PC-9 (cell line): ENCODE measurements at regions not wholly inside any gene's neighbourhood (a gene's known extent, or its start where the extent isn't known, plus 50 kb on each side); places are given as distances from the start of the nearest gene placed in this dataset.

Source experiments
- BruUV-seq: library from RNA; stranded (reverse); fragments of 400-500 nt; replicated peaks from 2 replicates; lab custom pipeline; 2021; lab: Mats Ljungman, UMichigan
- CTCF ChIA-PET: fragments of 300-600 bp; sonication (Branson Sonifier 250); formaldehyde crosslinking; loops from one replicate; lab custom pipeline; 2022; ENCODE audit warnings: antibody characterized with exemption; lab: Charles Lee
- POLR2A ChIA-PET: fragments of 300-600 bp; sonication (Branson Sonifier 250); formaldehyde crosslinking; loops from one replicate; lab custom pipeline; 2022; ENCODE audit warnings: antibody characterized with exemption; ENCODE audit not compliant: unreplicated experiment; lab: Charles Lee
- DNase-seq, 2 experiments: peaks; one replicate each; pipeline versions ENCODE4 v3.0.0 to v3.0.0-alpha.2; 2015 to 2022; ENCODE audit warnings: mixed read lengths in 1 of 2
- H2AFZ ChIP-seq: fragments of 200-600 bp; sonication (generic); 2 replicates; pipeline ENCODE4 v1.8.1; 2017; ENCODE audit warnings: antibody characterized with exemption
- H3F3A ChIP-seq: fragments of 200-600 bp; sonication (generic); 2 replicates; pipeline ENCODE4 v1.8.1; 2017; ENCODE audit warnings: antibody characterized with exemption, mild to moderate bottlenecking, low read depth; ENCODE audit not compliant: insufficient read depth
- H3K27ac ChIP-seq: fragments of 200-600 bp; sonication (generic); 2 replicates; pipeline ENCODE4 v1.6.1; 2016; ENCODE audit warnings: mixed run types
- H3K27me3 ChIP-seq: fragments of 200-600 bp; sonication (generic); 2 replicates; pipeline ENCODE4 v1.6.1; 2016; ENCODE audit warnings: low read depth, mixed run types; ENCODE audit not compliant: insufficient read depth
- H3K36me3 ChIP-seq: fragments of 200-600 bp; sonication (generic); 2 replicates; pipeline ENCODE4 v1.6.1; 2016; ENCODE audit warnings: low read depth, mixed run types
- H3K4me1 ChIP-seq: fragments of 200-600 bp; sonication (generic); replicated peaks from 2 replicates; pipeline ENCODE4 v1.6.1; 2016; ENCODE audit warnings: mixed run types; ENCODE audit not compliant: insufficient read depth
- H3K4me2 ChIP-seq: fragments of 200-600 bp; sonication (generic); 2 replicates; pipeline ENCODE4 v1.6.1; 2017; ENCODE audit warnings: mixed run types
- H3K4me3 ChIP-seq: fragments of 200-600 bp; sonication (generic); 2 replicates; pipeline ENCODE4 v1.6.1; 2016; ENCODE audit warnings: mixed run types
- H3K79me2 ChIP-seq: fragments of 200-600 bp; sonication (generic); 2 replicates; pipeline ENCODE4 v1.6.1; 2017; ENCODE audit warnings: low read depth, mixed run types
- H3K9me2 ChIP-seq: fragments of 200-600 bp; sonication (generic); 2 replicates; pipeline ENCODE4 v1.8.1; 2017; ENCODE audit warnings: mild to moderate bottlenecking; ENCODE audit not compliant: insufficient read depth
- H3K9me3 ChIP-seq: fragments of 200-600 bp; sonication (generic); 2 replicates; pipeline ENCODE4 v1.8.1; 2016; ENCODE audit warnings: low read depth; ENCODE audit not compliant: insufficient read depth
- H4K20me1 ChIP-seq: fragments of 200-600 bp; sonication (generic); 2 replicates; pipeline ENCODE4 v1.8.1; 2017; ENCODE audit not compliant: insufficient read depth
- EZH2 ChIP-seq: fragments of 200-600 bp; sonication (generic); IDR thresholded peaks from 2 replicates; pipeline ENCODE4 v1.8.0; 2017; ENCODE audit warnings: antibody characterized with exemption, low read depth
- intact Hi-C: fragments of 100-400 bp; cut with micrococcal nuclease; formaldehyde crosslinking; loops from one replicate; pipeline ENCODE4 v1.10.0; 2022; ENCODE audit not compliant: unreplicated experiment
- TF ChIP-seq, protein P1 (sequence below): fragments of 200-600 bp; sonication (generic); conservative IDR thresholded peaks from 2 replicates; pipeline ENCODE4 v1.6.1; 2017; ENCODE audit warnings: mixed run types, antibody characterized with exemption, mild to moderate bottlenecking, moderate library complexity

DNA sequence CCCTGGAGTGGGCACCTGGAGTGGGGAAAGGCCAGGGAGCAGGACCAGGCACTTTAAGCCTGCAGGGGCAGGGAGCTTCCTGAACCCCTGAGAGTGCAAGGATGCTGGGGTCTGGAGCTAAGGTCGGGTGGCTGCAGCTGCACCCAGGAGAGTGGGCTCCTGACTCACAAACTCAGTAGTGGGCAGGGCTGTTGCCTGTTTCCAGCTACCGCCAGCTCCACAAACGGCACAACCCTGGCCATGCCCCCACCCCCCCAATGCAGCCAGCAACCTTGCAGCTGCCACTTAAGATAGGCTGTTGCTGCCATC, 688.8 kb downstream of the NYAP2 start:
- ChIA-PET CTCF (no interaction called here), POLR2A (no interaction called here)
- no peak for DNase-seq
- Histone ChIP-seq H3K36me3 (no peaks in the 10 kb centered on the region), H3K27me3 (no peaks in the 10 kb centered on the region), H3K4me2 (no peak overlapping the region), H4K20me1 (no peaks in the 10 kb centered on the region), H3K27ac (no peak overlapping the region), H3K9me3 (no peaks in the 10 kb centered on the region), H3K79me2 (no peaks in the 10 kb centered on the region), H3K4me1 (no peaks in the 10 kb centered on the region), H2AFZ (no peak overlapping the region), H3K4me3 (no peak overlapping the region), H3F3A (no peaks in the 10 kb centered on the region), H3K9me2 (no peaks in the 10 kb centered on the region)
- BruUV-seq: no TSS peak
- intact Hi-C loops: no loop called here
- TF ChIP-seq EZH2: no peak
- TF ChIP-seq, protein P1, sequence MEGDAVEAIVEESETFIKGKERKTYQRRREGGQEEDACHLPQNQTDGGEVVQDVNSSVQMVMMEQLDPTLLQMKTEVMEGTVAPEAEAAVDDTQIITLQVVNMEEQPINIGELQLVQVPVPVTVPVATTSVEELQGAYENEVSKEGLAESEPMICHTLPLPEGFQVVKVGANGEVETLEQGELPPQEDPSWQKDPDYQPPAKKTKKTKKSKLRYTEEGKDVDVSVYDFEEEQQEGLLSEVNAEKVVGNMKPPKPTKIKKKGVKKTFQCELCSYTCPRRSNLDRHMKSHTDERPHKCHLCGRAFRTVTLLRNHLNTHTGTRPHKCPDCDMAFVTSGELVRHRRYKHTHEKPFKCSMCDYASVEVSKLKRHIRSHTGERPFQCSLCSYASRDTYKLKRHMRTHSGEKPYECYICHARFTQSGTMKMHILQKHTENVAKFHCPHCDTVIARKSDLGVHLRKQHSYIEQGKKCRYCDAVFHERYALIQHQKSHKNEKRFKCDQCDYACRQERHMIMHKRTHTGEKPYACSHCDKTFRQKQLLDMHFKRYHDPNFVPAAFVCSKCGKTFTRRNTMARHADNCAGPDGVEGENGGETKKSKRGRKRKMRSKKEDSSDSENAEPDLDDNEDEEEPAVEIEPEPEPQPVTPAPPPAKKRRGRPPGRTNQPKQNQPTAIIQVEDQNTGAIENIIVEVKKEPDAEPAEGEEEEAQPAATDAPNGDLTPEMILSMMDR: no peak

GRCh38 chr2:226087505-226088365, 688.2 kb downstream of the NYAP2 start:
- POLR2A ChIA-PET: no interaction called here
- no TSS peak for BruUV-seq
- H3K27ac ChIP-seq: no peak overlapping the region
- H3K4me2 ChIP-seq: no peak overlapping the region
- no peaks in the 10 kb centered on the region for H3K27me3 ChIP-seq
- DNase-seq: no peak
- H3K9me2 ChIP-seq: no peaks in the 10 kb centered on the region
- H3K4me3 ChIP-seq: no peak overlapping the region
- no peaks in the 10 kb centered on the region for H4K20me1 ChIP-seq
- no peaks in the 10 kb centered on the region for H3K79me2 ChIP-seq
- intact Hi-C loops: no loop called here
- no peaks in the 10 kb centered on the region for H3K36me3 ChIP-seq
- H2AFZ ChIP-seq: no peak overlapping the region
- no peaks in the 10 kb centered on the region for H3K9me3 ChIP-seq
- H3F3A ChIP-seq: no peaks in the 10 kb centered on the region
- TF ChIP-seq EZH2: no peak
- TF ChIP-seq, protein P1: no peak
- no peaks in the 10 kb centered on the region for H3K4me1 ChIP-seq
- CTCF ChIA-PET: no interaction called here

GRCh38 chr2:226087051-226087450, 687.5 kb downstream of the NYAP2 start:
- Histone ChIP-seq H3K79me2 (no peaks in the 10 kb centered on the region), H3F3A (no peaks in the 10 kb centered on the region), H3K4me3 (no peak overlapping the region), H3K4me2 (no peak overlapping the region), H3K4me1 (no peaks in the 10 kb centered on the region), H3K27ac (no peak overlapping the region), H4K20me1 (no peaks in the 10 kb centered on the region), H2AFZ (no peak overlapping the region), H3K36me3 (no peaks in the 10 kb centered on the region), H3K9me2 (no peaks in the 10 kb centered on the region), H3K9me3 (no peaks in the 10 kb centered on the region), H3K27me3 (no peaks in the 10 kb centered on the region)
- no peak for DNase-seq
- POLR2A ChIA-PET: no interaction called here
- no TSS peak for BruUV-seq
- TF ChIP-seq EZH2: no peak
- TF ChIP-seq, protein P1: no peak
- CTCF ChIA-PET: no interaction called here
- intact Hi-C loops: no loop called here
